HEK293T (cell line): ENCODE measurements at regions not wholly inside any gene's neighbourhood (a gene's known extent, or its start where the extent isn't known, plus 50 kb on each side); places are given as distances from the start of the nearest gene placed in this dataset.

ENCODE experiments used
- CTCF ChIA-PET: fragments of 350-600 bp; formaldehyde crosslinking; extraction: SDS; loops from one replicate; lab custom pipeline; 2021; ENCODE audit warnings: antibody characterized with exemption, inconsistent platforms; lab: Yijun Ruan, JAX
- POLR2A ChIA-PET: fragments of 350-600 bp; formaldehyde crosslinking; extraction: SDS; loops from one replicate; lab custom pipeline; 2020; ENCODE audit warnings: antibody characterized with exemption, inconsistent platforms; lab: Yijun Ruan, JAX
- DNase-seq: peaks from one replicate; pipeline ENCODE4 v3.0.0; 2012; ENCODE audit warnings: mixed read lengths; ENCODE audit errors: extremely low spot score
- ARNT ChIP-seq: fragments of 450-650 bp; IDR thresholded peaks from 2 replicates; pipeline ENCODE4 v1.6.1; 2017; ENCODE audit warnings: mild to moderate bottlenecking
- BHLHE40 ChIP-seq: fragments of 450-650 bp; IDR thresholded peaks from 2 replicates; pipeline ENCODE4 v1.6.1; 2016; ENCODE audit warnings: mild to moderate bottlenecking, moderate library complexity, borderline replicate concordance
- CTBP1 ChIP-seq: fragments of 450-650 bp; IDR thresholded peaks from 2 replicates; pipeline ENCODE4 v1.6.1; 2016; ENCODE audit warnings: borderline replicate concordance
- ELF4 ChIP-seq: fragments of 450-650 bp; IDR thresholded peaks from 2 replicates; pipeline ENCODE4 v1.6.1; 2017; ENCODE audit warnings: antibody characterized with exemption
- FOXA1 ChIP-seq: fragments of 450-650 bp; IDR thresholded peaks from 2 replicates; pipeline ENCODE4 v1.6.1; 2016; ENCODE audit warnings: mild to moderate bottlenecking
- FOXK2 ChIP-seq: fragments of 450-650 bp; IDR thresholded peaks from 2 replicates; pipeline ENCODE4 v1.6.1; 2016; ENCODE audit warnings: mild to moderate bottlenecking
- FOXM1 ChIP-seq: fragments of 450-650 bp; IDR thresholded peaks from 2 replicates; pipeline ENCODE4 v1.6.1; 2017; ENCODE audit warnings: mild to moderate bottlenecking, borderline replicate concordance
- HDGF ChIP-seq: fragments of 450-650 bp; IDR thresholded peaks from 2 replicates; pipeline ENCODE4 v1.6.1; 2017; ENCODE audit warnings: antibody characterized with exemption, borderline replicate concordance
- L3MBTL2 ChIP-seq: fragments of 450-650 bp; conservative IDR thresholded peaks from 2 replicates; pipeline ENCODE4 v1.6.1; 2016; ENCODE audit warnings: mild to moderate bottlenecking
- LEF1 ChIP-seq: fragments of 450-650 bp; IDR thresholded peaks from 2 replicates; pipeline ENCODE4 v1.6.1; 2017; ENCODE audit warnings: mild to moderate bottlenecking, borderline replicate concordance
- NFRKB ChIP-seq: fragments of 450-650 bp; IDR thresholded peaks from 2 replicates; pipeline ENCODE4 v1.6.1; 2016; ENCODE audit warnings: mild to moderate bottlenecking, moderate library complexity
- PKNOX1 ChIP-seq: fragments of 450-650 bp; IDR thresholded peaks from 2 replicates; pipeline ENCODE4 v1.6.1; 2016
- SP1 ChIP-seq: fragments of 450-650 bp; IDR thresholded peaks from 2 replicates; pipeline ENCODE4 v1.6.1; 2017
- SUZ12 ChIP-seq: fragments of 450-650 bp; IDR thresholded peaks from 2 replicates; pipeline ENCODE4 v1.6.1; 2016; ENCODE audit warnings: mild to moderate bottlenecking
- TARDBP ChIP-seq: fragments of 450-650 bp; IDR thresholded peaks from 2 replicates; pipeline ENCODE4 v1.6.1; 2016
- ZNF384 ChIP-seq: fragments of 450-650 bp; IDR thresholded peaks from 2 replicates; pipeline ENCODE4 v1.6.1; 2016

GRCh38 chr11:41784513-41785335 lies 325.3 kb upstream of the LRRC4C start:
- ChIA-PET CTCF (no interaction called here), POLR2A (no interaction called here)
- no peak for TF ChIP-seq ELF4
- no peak for TF ChIP-seq HDGF
- TF ChIP-seq L3MBTL2: no peak
- no peak for TF ChIP-seq BHLHE40
- TF ChIP-seq FOXK2: no peak
- TF ChIP-seq ARNT: no peak
- no peak for TF ChIP-seq SP1
- TF ChIP-seq TARDBP: no peak
- TF ChIP-seq PKNOX1: no peak
- TF ChIP-seq FOXM1: no peak
- no peak for TF ChIP-seq NFRKB
- TF ChIP-seq FOXA1: no peak
- no peak for TF ChIP-seq SUZ12
- no peak for TF ChIP-seq CTBP1
- no peak for TF ChIP-seq ZNF384
- no peak for TF ChIP-seq LEF1
- DNase-seq: no peak

GRCh38 chr11:41786087-41786486 lies 326.6 kb upstream of the LRRC4C start:
- TF ChIP-seq NFRKB: no peak
- no peak for TF ChIP-seq CTBP1
- no peak for TF ChIP-seq BHLHE40
- no peak for TF ChIP-seq FOXM1
- no peak for TF ChIP-seq LEF1
- TF ChIP-seq FOXK2: no peak
- TF ChIP-seq SP1: no peak
- POLR2A ChIA-PET: no interaction called here
- DNase-seq: no peak
- CTCF ChIA-PET: no interaction called here

GRCh38 chr11:41788177-41788576 lies 328.7 kb upstream of the LRRC4C start:
- no peak for DNase-seq
- TF ChIP-seq PKNOX1 (no peak), FOXA1 (no peak)
- CTCF ChIA-PET: no interaction called here
- POLR2A ChIA-PET: no interaction called here

- no peak for DNase-seq
- ChIA-PET CTCF (no interaction called here), POLR2A (no interaction called here)
- TF ChIP-seq FOXK2: no peak
- no peak for TF ChIP-seq FOXM1
- TF ChIP-seq SUZ12: no peak
- no peak for TF ChIP-seq ELF4
- TF ChIP-seq BHLHE40: no peak
- no peak for TF ChIP-seq ZNF384
- TF ChIP-seq L3MBTL2: no peak
- TF ChIP-seq HDGF: no peak
- no peak for TF ChIP-seq SP1
- no peak for TF ChIP-seq ARNT
- TF ChIP-seq LEF1: no peak
- no peak for TF ChIP-seq CTBP1
- TF ChIP-seq FOXA1: no peak
- no peak for TF ChIP-seq NFRKB
- no peak for TF ChIP-seq TARDBP
- TF ChIP-seq PKNOX1: no peak
Measured at GRCh38 chr11:41789376-41789775, 329.9 kb upstream of the LRRC4C start.

GRCh38 chr11:41795004-41795403 lies 335.6 kb upstream of the LRRC4C start:
- no peak for DNase-seq
- POLR2A ChIA-PET: no interaction called here
- CTCF ChIA-PET: no interaction called here
- TF ChIP-seq LEF1: no peak
- no peak for TF ChIP-seq FOXM1
- TF ChIP-seq FOXA1: no peak
- no peak for TF ChIP-seq L3MBTL2

- DNase-seq: no peak
- ChIA-PET CTCF (no interaction called here), POLR2A (no interaction called here)
- TF ChIP-seq ARNT (no peak), FOXM1 (no peak), L3MBTL2 (no peak), PKNOX1 (no peak)
Measured at GRCh38 chr11:41799754-41800153, 340.3 kb upstream of the LRRC4C start.

- ChIA-PET CTCF (no interaction called here), POLR2A (no interaction called here)
- no peak for DNase-seq
- no peak for TF ChIP-seq BHLHE40
- no peak for TF ChIP-seq PKNOX1
- no peak for TF ChIP-seq SUZ12
- no peak for TF ChIP-seq SP1
- no peak for TF ChIP-seq CTBP1
- no peak for TF ChIP-seq NFRKB
- TF ChIP-seq L3MBTL2: no peak
Measured at GRCh38 chr11:41803895-41804294, 344.4 kb upstream of the LRRC4C start.
